ENCODE measurements at regions not wholly inside any gene's neighbourhood (a gene's known extent, or its start where the extent isn't known, plus 50 kb on each side); places are given as distances from the start of the nearest gene placed in this dataset.

DNA sequence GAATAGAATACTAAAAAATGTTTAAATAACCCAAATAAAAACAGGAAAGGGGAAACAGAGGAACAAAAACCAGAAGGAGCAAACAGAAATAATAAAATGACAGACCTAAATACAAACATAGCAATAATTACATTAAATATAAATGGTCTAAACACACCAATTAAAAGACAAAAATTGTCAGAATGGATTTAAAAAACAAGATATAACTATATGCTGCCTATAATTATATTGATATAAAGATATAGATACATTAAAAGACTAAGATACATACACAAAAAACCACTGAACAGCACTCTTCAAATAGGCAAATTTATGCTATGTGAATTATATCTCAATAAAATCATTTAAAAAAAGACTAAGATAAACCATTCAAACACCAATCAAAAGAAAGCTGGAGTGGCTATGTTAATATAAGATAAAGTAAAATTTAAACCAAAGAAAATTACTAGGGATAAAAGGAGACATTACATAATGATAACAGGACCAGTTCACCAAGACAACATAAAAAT is 168.9 kb downstream of the SMAD6 start:
- TF ChIP-seq, protein P1, sequence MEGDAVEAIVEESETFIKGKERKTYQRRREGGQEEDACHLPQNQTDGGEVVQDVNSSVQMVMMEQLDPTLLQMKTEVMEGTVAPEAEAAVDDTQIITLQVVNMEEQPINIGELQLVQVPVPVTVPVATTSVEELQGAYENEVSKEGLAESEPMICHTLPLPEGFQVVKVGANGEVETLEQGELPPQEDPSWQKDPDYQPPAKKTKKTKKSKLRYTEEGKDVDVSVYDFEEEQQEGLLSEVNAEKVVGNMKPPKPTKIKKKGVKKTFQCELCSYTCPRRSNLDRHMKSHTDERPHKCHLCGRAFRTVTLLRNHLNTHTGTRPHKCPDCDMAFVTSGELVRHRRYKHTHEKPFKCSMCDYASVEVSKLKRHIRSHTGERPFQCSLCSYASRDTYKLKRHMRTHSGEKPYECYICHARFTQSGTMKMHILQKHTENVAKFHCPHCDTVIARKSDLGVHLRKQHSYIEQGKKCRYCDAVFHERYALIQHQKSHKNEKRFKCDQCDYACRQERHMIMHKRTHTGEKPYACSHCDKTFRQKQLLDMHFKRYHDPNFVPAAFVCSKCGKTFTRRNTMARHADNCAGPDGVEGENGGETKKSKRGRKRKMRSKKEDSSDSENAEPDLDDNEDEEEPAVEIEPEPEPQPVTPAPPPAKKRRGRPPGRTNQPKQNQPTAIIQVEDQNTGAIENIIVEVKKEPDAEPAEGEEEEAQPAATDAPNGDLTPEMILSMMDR (conservative IDR thresholded peaks at IDR 0.05; ENCODE audit: low read depth in 2 of 2): no peak
- TF ChIP-seq EZH2phosphoT487 (IDR thresholded peaks at IDR 0.05; ENCODE audit: unreplicated experiment) (no peak), ZNF331 (CRISPR knock-in tag; IDR thresholded peaks at IDR 0.05; ENCODE audit: low read depth) (no peak), POLR2AphosphoS5 (IDR thresholded peaks at IDR 0.05; ENCODE audit: low read depth) (no peak), JUNB (IDR thresholded peaks at IDR 0.05; ENCODE audit: unreplicated experiment) (no peak)

Measured in GM23338 (cell line).